Body of pancreas (tissue), 4 donors: ENCODE measurements at regions not wholly inside any gene's neighbourhood (a gene's known extent, or its start where the extent isn't known, plus 50 kb on each side); places are given as distances from the start of the nearest gene placed in this dataset.
"Not testable (repeated sequence)": the region's sequence is repeated elsewhere in the genome, so short reads cannot be mapped to it uniquely, and the experiment has no call there.

Source experiments
- POLR2A ChIP-seq, 3 donors: fragments of 450-650 bp; IDR thresholded peaks; one replicate each; pipeline ENCODE4 v1.6.1; 2016; ENCODE audit warnings: antibody characterized with exemption in 3 of 3, mild to moderate bottlenecking in 2 of 3
- TF ChIP-seq, protein P1 (sequence below), 7 experiments: fragments of 450-650 bp in 4 of 7; fragments of 200-600 bp in 3 of 7; sonication (generic) in 3 of 7; IDR thresholded peaks; one replicate each; pipeline ENCODE4 v1.5.1; 2016 to 2019; ENCODE audit warnings: antibody characterized with exemption in 7 of 7

DNA sequence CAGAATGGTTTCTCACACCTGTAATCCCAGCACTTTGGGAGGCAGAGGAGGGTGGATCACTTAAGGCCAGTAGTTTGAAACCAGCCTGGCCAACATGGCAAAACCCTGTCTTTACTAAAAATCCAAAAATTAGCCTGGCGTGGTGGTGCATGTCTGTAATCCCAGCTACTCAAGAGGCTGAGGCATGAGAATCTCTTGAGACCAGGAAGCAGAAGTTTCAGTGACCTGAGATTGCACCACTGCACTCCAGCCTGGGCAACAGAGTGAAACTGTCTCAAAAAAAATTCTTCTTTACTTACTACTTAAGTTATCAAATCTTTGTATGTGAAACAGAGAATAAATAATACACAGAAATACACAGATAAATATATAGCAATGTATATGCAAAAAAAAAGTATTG lies 210.2 kb upstream of the NRG3 start:
- TF ChIP-seq, protein P1, sequence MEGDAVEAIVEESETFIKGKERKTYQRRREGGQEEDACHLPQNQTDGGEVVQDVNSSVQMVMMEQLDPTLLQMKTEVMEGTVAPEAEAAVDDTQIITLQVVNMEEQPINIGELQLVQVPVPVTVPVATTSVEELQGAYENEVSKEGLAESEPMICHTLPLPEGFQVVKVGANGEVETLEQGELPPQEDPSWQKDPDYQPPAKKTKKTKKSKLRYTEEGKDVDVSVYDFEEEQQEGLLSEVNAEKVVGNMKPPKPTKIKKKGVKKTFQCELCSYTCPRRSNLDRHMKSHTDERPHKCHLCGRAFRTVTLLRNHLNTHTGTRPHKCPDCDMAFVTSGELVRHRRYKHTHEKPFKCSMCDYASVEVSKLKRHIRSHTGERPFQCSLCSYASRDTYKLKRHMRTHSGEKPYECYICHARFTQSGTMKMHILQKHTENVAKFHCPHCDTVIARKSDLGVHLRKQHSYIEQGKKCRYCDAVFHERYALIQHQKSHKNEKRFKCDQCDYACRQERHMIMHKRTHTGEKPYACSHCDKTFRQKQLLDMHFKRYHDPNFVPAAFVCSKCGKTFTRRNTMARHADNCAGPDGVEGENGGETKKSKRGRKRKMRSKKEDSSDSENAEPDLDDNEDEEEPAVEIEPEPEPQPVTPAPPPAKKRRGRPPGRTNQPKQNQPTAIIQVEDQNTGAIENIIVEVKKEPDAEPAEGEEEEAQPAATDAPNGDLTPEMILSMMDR (IDR thresholded peaks at IDR 0.05) = not testable (repeated sequence)
- TF ChIP-seq POLR2A (IDR thresholded peaks at IDR 0.05) = not testable (repeated sequence)
